Right lung (tissue), 2 donors: ENCODE measurements at regions not wholly inside any gene's neighbourhood (a gene's known extent, or its start where the extent isn't known, plus 50 kb on each side); places are given as distances from the start of the nearest gene placed in this dataset.

Experiments
- DNase-seq, 2 donors: peaks; one replicate each; pipeline ENCODE4 v3.0.0-alpha.2; 2013

GRCh38 chr5:161235569-161235968 lies 311.0 kb downstream of the GABRB2 start:
- no peak for DNase-seq

DNA sequence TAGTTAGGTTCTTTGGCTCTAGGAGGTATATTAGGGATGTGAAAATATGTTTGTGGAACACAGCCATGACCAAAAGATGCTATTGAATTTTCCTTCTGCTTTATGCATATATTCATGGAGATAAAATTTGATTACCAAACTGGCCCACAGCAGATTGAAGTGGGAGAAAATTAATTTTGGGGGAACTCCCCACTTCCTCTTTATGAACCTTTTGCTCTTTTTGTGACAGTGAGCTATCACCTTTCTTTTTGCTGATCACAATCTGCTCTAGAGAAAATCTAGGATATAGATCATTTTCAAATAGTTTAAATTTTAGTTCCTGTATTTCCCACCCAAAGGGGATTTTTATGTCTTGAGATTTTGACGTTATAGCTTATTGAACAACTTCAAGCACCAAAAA lies 313.0 kb downstream of the GABRB2 start:
- no peak for DNase-seq

GRCh38 chr5:161230221-161230620 lies 316.3 kb downstream of the GABRB2 start:
- peak; percentile 2 to 13 for DNase-seq

- DNase-seq, result no peak
Measured at GRCh38 chr5:161219816-161220215, 326.7 kb downstream of the GABRB2 start.

GRCh38 chr5:161216877-161217276 lies 329.6 kb downstream of the GABRB2 start:
- DNase-seq, result no peak

DNA sequence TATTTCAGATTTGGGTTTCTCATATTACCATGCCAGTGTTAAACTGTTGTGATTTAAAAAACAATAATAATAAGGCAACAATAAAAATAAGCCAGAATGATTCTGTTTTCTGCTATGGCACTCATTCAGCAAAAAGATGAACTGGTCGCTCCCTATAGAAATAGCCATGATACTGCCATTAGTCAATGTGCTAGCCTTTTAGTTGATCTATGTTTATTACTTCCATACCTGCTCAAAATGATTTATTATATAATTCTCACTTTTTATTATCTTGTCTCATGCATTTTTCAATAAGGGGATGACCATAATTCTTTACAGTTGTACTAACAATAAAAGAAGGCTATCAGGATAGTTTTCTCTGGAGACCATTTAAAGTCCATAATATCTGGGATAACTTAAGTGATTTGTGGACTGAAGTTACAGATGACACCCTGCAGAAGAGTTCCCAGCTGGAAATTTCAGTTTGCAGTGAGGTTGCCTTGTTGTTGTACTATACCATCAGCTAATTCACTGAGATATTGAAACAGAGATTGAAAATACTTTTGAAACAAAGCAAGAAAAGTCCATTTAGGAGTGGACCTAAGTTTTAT lies 334.3 kb downstream of the GABRB2 start:
- no peak for DNase-seq

- DNase-seq, result no peak
Measured at GRCh38 chr5:161201558-161201957, 345.0 kb downstream of the GABRB2 start.

GRCh38 chr5:161190778-161191177 lies 338.8 kb upstream of the ATP10B start:
- DNase-seq, result no peak

DNA sequence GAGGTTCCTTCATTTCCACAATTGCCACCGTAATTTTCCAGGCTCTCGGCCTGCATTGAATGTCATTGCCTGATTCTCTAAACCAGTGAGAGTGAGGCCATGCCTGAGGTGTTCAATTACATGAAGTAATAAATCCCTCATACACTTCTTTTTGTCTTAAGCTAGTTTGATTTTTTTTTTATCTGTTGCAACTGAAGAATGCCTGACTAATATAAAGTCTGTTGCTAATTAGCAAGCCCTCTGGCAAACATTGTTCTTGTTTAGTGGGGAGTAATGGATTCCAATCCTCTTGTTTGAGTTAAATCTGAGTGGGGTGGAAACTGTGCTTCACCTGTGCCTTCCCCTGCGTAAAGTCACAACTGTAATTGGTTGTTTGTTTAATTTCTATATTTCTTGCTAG lies 338.1 kb upstream of the ATP10B start:
- no peak for DNase-seq

DNA sequence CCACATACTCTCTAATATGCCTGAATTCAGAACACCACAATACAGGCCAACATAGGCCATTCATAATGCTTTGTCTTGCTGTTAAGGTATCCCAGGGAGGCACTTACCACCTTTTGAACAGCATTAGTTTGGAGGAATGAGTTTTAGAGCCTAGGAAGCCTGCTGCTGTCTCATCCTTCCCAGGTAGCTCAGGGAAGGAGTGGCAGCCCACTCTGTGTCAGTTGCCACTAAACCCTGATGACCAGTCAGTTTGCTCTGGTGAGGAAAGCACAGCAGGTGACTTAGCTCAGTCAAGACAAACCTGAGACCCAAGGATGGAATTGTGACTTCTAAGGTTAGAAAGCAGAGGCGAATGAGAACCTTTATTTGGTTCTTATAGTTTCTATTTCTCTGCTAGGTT lies 337.4 kb upstream of the ATP10B start:
- DNase-seq, result no peak

- DNase-seq, result no peak
Measured at GRCh38 chr5:161183559-161183958, 331.5 kb upstream of the ATP10B start.

DNA sequence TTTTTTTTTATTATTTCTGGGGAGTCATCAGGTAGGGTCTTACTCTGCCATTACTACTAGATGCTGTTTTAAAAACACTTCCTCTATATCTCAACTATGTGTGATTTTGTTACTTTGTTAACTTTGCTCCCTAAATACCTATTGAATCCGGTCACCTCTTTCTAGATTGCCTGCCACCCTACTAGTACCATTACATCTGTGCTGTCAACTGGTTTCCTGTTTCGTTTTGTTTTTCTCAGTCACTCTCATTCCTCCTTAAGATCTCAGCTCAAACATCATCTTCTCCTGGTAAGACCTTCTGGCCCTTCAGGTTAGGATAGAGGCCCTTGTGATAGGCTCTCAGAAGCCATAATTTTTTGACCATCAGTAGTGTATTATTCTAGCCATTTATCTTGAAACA lies 324.2 kb upstream of the ATP10B start:
- DNase-seq, result no peak

DNA sequence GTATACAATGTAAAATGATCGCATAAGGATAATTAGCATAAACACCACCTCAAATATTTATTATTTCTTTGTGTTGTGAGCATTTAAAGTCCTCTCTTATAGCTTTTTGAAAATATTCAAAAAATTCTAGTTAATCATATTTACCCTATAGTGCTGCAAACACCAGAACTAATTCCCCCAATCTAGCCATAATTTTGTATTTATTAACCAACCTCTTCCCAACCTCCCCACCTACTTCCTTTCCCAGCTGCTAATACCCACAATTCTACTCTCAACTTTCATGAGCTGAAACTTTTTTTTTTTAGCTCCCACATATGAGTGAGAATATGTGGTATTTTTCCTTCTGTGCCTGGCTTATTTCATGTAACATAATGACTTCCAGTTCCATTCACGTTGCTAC lies 317.8 kb upstream of the ATP10B start:
- DNase-seq, result no peak

- DNase-seq, result no peak
Measured at GRCh38 chr5:161167016-161167767, 315.2 kb upstream of the ATP10B start.

DNA sequence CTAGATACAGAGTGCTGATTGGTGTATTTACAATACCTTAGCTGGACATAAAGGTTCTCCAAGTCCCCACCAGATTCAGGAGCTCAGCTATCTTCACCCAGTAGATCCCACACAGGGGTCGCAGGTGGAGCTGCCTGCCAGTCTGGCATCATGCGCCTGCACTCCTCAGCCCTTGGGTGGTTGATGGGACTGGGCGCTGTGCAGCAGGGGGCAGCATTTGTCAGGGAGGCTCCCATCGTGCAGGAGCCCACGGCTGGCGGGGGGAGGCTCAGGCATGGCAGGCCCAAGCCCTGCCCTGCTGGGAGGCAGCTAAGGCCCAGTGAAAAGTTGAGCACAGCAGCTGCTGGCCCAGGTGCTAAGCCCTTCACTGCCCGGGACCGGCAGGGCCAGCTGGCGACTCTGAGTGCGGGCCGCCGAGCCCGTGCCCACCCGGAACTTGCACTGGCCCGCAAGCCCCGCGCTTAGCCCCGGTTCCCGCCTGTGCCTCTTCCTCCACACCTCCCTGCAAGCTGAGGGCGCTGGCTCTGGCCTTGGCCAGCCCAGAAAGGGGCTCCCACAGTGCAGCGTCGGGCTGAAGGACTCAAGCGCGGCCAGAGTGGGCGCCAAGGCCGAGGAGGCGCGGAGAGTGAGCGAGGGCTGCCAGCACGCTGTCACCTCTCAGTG lies 314.1 kb upstream of the ATP10B start:
- DNase-seq, result no peak

GRCh38 chr5:161157925-161158324 lies 305.9 kb upstream of the ATP10B start:
- no peak for DNase-seq

DNA sequence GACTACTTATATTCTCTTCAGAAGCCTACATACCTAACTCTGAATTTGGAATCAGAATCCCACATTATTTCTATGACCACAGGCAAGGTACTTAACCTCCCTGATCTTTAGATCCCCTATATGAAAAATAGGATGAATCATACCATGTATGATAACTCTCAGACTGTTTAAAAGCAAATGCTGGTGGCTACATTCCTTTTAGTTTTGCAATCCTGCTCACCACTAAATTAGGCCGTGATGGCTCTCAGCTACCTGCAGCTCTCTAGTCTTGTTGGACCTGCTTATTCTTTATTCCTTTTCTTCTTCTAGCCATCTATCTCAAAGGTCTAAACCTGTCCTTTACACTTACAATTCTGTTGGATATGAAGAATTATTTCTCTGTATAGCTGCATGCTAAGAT lies 303.4 kb upstream of the ATP10B start:
- DNase-seq, result no peak

DNA sequence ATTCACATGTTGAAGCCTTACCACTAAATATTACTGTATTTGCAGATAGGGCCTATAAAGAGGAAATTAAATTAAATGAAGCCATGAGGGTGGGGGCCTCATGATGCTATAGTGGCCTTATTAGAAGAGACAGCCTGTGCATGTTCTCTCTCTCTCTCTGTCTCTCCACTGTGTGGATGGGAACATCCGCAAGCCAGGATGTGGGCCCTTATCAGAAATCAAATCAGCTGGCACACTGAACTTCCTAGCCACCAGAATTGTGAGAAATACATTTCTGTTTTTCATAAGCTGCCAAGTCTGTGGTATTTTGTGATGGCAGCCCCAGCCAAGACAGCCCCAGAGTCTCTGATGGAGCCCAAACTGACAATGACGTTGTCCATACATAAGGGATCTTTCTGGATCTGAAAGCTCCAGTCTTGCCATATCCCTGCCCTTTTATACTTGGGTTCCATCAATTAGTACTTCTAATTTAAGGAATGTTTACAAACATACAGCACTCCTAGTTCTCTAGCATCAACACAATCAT lies 300.5 kb upstream of the ATP10B start:
- DNase-seq, result no peak

GRCh38 chr5:161150441-161150988 lies 298.5 kb upstream of the ATP10B start:
- DNase-seq, result no peak

DNA sequence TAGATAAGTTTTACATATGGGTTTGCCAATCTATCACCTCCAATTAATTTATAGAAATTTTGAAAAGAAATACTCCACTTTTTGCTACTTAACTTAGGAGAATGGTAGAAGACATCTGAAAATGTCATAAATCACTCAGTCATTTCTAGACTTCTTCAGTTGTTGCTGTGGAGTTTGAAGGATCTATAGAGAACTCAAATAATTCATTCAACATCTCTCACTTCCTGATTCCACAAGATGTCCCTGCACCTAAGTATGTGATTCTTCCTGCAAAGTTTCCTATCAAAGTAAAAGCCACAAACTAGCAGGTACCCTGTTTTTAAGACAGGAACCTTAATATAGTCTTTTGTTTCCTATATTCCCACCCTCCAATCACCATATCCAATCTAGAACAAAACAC lies 297.1 kb upstream of the ATP10B start:
- no peak for DNase-seq

DNA sequence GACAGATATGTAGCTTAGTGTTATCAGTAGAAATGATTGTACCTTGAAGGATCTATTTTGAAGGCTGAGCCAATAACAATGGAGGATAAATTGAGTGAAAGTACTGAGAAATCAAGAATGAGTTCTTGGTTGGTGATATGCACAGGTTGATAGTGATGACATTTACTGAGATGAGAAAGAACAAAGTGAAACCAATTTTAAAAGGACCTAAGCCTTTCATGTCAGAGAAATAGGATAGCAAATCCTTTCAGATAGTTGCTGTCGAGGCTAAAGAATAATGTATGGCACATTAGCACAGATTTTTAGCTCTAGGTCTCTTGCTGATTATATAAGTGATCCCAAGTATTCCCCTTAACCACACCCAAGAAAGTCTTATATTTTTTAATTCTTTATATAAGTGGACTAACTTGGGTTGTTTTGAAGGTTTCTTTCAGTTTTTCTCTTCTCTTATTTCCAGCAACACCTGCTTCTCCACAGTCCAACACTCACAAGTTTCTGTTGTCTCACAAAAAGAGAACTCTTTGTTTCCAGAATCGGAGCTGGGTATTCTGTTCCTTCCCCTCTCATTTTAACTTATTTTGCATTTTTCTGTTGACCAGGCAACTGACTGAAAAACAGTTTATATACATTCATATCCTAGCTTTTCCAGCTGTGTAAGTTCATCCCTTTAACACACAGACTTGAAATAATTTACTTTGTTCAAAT lies 286.9 kb upstream of the ATP10B start:
- DNase-seq, result no peak

GRCh38 chr5:161134956-161135355 lies 282.9 kb upstream of the ATP10B start:
- DNase-seq, result no peak
